ENCODE measurements at regions not wholly inside any gene's neighbourhood (a gene's known extent, or its start where the extent isn't known, plus 50 kb on each side); places are given as distances from the start of the nearest gene placed in this dataset.

DNA sequence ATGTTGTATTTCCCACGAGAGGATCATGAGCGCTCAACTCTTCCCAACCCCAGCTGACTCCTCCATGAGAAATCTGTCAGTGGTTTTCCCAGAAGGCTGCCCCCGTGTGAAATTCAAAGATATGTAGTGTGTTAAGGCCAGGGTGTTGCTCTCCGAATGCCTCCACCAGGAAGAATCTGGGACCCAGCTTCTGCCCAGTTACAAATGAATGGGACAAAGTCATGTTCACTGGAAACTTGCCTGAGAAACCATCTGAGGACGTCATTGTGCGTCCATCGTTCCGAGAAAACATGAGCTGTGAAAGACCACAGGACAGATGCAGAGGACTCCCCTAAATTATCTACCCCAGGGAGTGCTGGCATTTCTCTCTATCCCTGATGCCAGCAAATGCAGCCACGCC is 86.0 kb downstream of the AIPL1 start:
- Histone ChIP-seq H3K36me3 (no peaks in the 10 kb centered on the region), H3K4me3 (no peak overlapping the region), H3K4me1 (no peaks in the 10 kb centered on the region), H3K9me3 (no peaks in the 10 kb centered on the region), H3K27me3 (peaks cover 0 to 21% of the 10 kb centered on the region in 2 donors), H3K27ac (no peak overlapping the region)
- DNase-seq (no peak), ATAC-seq (no peak)
- intact Hi-C loops (cut with DNase I), result no loop called here
- TF ChIP-seq CTCF (IDR thresholded peaks at IDR 0.05), result no peak

GRCh38 chr17:6347776-6348175 is 87.1 kb downstream of the AIPL1 start:
- H3K4me3 ChIP-seq, result no peak overlapping the region
- peaks cover 0 to 20% of the 10 kb centered on the region in 2 donors for H3K27me3 ChIP-seq
- DNase-seq, result no peak
- no peak for TF ChIP-seq CTCF (IDR thresholded peaks at IDR 0.05)
- H3K36me3 ChIP-seq, result no peaks in the 10 kb centered on the region
- intact Hi-C loops (cut with DNase I), result no loop called here
- H3K27ac ChIP-seq, result no peak overlapping the region
- no peaks in the 10 kb centered on the region for H3K4me1 ChIP-seq
- no peak for ATAC-seq
- H3K9me3 ChIP-seq, result no peaks in the 10 kb centered on the region

GRCh38 chr17:6346986-6347385 is 87.9 kb downstream of the AIPL1 start:
- no peak for TF ChIP-seq CTCF (IDR thresholded peaks at IDR 0.05)
- H3K9me3 ChIP-seq, result no peaks in the 10 kb centered on the region
- H3K27ac ChIP-seq, result no peak overlapping the region
- H3K36me3 ChIP-seq, result no peaks in the 10 kb centered on the region
- H3K27me3 ChIP-seq, result peaks cover 0 to 20% of the 10 kb centered on the region in 2 donors
- intact Hi-C loops (cut with DNase I), result no loop called here
- H3K4me3 ChIP-seq, result no peak overlapping the region
- DNase-seq, result no peak
- no peak for ATAC-seq
- H3K4me1 ChIP-seq, result no peaks in the 10 kb centered on the region

DNA sequence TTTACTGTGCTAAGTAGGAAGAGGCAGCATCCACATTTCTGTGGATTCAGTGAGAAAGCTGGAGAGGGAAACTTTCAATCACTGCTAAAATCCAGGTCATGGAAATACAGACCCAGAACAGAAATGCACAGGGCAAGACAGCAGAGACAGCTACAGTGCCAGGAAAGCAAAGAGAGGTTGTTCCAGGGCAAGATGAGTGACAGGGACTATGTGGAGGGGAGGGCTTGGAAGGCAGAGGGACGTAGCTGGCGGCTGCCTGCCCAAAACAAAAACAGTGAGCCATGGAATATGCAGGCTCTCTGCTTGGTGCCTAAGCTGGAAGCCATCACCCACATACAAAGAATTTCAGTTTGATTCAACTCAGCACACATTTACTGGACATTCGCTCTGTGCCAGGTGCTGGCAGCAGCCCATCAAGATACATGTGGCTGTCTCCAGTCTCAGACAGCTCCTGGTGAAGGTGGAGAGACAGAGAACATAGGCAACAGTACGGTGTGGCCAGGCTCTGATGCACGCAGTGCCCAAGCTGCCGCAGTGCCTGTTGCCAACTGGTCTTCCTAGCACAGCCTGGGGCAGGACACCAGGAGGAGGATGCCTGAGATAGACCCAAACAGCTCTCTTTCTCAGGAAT is 88.7 kb downstream of the AIPL1 start:
- intact Hi-C loops (cut with DNase I), result no loop called here
- H3K27ac ChIP-seq, result no peak overlapping the region
- ATAC-seq, result no peak

GRCh38 chr17:6343736-6344135 is 91.2 kb downstream of the AIPL1 start:
- Histone ChIP-seq H3K4me1 (no peaks in the 10 kb centered on the region), H3K9me3 (no peaks in the 10 kb centered on the region), H3K27ac (no peak overlapping the region), H3K27me3 (peaks cover 0 to 10% of the 10 kb centered on the region in 2 donors), H3K4me3 (no peak overlapping the region), H3K36me3 (no peaks in the 10 kb centered on the region)
- DNase-seq, result no peak
- intact Hi-C loops (cut with DNase I), result no loop called here
- no peak for ATAC-seq
- no peak for TF ChIP-seq CTCF (IDR thresholded peaks at IDR 0.05)

More for the DNA sequence above, 88.7 kb downstream of the AIPL1 start:
- Histone ChIP-seq H3K4me1 (no peaks in the 10 kb centered on the region), H3K4me3 (no peak overlapping the region), H3K27me3 (peaks cover 0 to 20% of the 10 kb centered on the region in 2 donors), H3K36me3 (no peaks in the 10 kb centered on the region), H3K9me3 (no peaks in the 10 kb centered on the region)
- DNase-seq, result no peak
- TF ChIP-seq CTCF (IDR thresholded peaks at IDR 0.05), result no peak
